ENCODE measurements at regions not wholly inside any gene's neighbourhood (a gene's known extent, or its start where the extent isn't known, plus 50 kb on each side); places are given as distances from the start of the nearest gene placed in this dataset.

DNA sequence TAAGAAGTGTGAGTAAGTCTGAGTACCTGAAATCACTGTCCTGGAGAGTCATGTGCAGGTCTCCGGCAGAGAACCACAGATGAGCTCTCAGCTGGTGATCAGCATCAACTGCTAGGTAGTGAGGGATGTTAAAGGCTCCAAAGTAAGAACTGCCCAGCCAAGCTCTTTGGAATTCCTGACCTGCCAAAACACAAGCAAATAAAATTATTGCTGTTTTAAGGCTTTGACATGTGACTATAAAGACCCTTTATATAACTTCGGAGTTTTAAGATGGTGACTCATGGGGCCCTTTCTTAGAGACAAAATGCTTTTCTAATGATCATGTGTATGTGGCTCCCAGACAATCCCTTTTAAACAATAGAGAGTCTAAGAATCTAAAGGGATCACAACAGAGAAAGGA is 855.7 kb downstream of the TRIB2 start:
- ATAC-seq (no peak), FAIRE-seq (no peak), DNase-seq (ENCODE audit: extremely low read depth in 1 of 4, low spot score in 3 of 4) (no peak)
- BruUV-seq (replicated peaks): no TSS peak
- H2AFZ ChIP-seq (ENCODE audit: low read depth, low read length): no peak overlapping the region
- no peaks in the 10 kb centered on the region for H4K20me1 ChIP-seq (replicated peaks; ENCODE audit: control insufficient read depth, insufficient read depth, low read length)
- H3K4me2 ChIP-seq (ENCODE audit: insufficient read depth, low read length): no peak overlapping the region
- H3K27me3 ChIP-seq (ENCODE audit: control insufficient read depth in 2 of 2, insufficient read depth in 2 of 2, low read length in 2 of 2): no peaks in the 10 kb centered on the region
- no peak overlapping the region for H3K9ac ChIP-seq (ENCODE audit: insufficient read depth in 1 of 2, low read depth in 2 of 2, low read length in 2 of 2)
- TF ChIP-seq CBX8 (IDR thresholded peaks at IDR 0.05; ENCODE audit: borderline replicate concordance, extremely low read depth, low read depth, low read length, poor library complexity, severe bottlenecking): no peak
- no peak for TF ChIP-seq CEBPB (tag; IDR thresholded peaks at IDR 0.05)
- TF ChIP-seq ZSCAN29 (IDR thresholded peaks at IDR 0.05): no peak
- TF ChIP-seq GABPB1 (CRISPR knock-in tag; IDR thresholded peaks at IDR 0.05): no peak
- TF ChIP-seq TRIM28 (IDR thresholded peaks at IDR 0.05): no peak
- TF ChIP-seq, protein P1, sequence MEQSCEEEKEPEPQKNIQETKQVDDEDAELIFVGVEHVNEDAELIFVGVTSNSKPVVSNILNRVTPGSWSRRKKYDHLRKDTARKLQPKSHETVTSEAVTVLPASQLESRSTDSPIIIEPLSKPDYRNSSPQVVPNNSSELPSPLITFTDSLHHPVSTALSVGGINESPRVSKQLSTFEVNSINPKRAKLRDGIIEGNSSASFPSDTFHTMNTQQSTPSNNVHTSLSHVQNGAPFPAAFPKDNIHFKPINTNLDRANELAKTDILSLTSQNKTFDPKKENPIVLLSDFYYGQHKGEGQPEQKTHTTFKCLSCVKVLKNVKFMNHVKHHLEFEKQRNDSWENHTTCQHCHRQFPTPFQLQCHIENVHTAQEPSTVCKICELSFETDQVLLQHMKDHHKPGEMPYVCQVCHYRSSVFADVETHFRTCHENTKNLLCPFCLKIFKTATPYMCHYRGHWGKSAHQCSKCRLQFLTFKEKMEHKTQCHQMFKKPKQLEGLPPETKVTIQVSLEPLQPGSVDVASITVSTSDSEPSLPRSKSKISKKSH (CRISPR knock-in tag; IDR thresholded peaks at IDR 0.05): no peak
- POLR2A ChIA-PET: no interaction called here
- no peaks in the 10 kb centered on the region for H3K9me3 ChIP-seq (replicated peaks; ENCODE audit: control insufficient read depth, insufficient read depth, low read depth, low read length)
- no peaks in the 10 kb centered on the region for H3K4me1 ChIP-seq (replicated peaks in 1 of 2; ENCODE audit: control insufficient read depth in 2 of 2, insufficient read depth in 2 of 2, low read length in 2 of 2)
- CTCF ChIA-PET (ENCODE audit: low intra/inter-chr PET ratio): no interaction called here
- intact Hi-C loops (cut with micrococcal nuclease): no loop called here
- no peaks in the 10 kb centered on the region for H3K36me3 ChIP-seq (ENCODE audit: control insufficient read depth, insufficient read depth, low read length)
- in situ Hi-C loops (cut with MboI): no loop called here
- H3K9me1 ChIP-seq (ENCODE audit: control insufficient read depth, insufficient read depth, low read length): no peaks in the 10 kb centered on the region
- H3K27ac ChIP-seq (ENCODE audit: extremely low read depth, low read depth, low read length): no peak overlapping the region
- no peaks in the 10 kb centered on the region for H3K79me2 ChIP-seq (ENCODE audit: control insufficient read depth, insufficient read depth, low read length)
- no peak overlapping the region for H3K4me3 ChIP-seq
- WGBS (ENCODE audit: insufficient coverage, low coverage, missing lambda C conversion rate): 0% methylated on average over 2 of the region's 2 CpGs

DNA sequence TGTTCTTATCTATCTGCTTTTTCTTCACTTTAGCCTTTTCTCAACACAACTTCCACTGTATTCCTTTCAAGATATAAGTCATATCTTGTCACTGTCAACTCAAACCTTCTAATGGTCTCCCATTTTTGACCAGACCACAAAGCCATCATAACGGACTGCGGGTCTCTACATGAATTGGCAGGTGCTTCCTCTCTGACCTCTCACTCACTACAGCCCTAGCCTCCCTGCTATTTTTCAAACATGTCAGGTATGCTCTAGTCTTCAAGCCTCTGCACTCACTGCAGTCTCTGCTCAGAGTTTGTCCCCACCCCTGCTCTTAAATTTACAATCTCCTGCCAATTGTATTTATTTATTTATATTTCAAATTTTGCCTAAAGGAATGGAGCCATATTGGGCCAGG is 858.1 kb downstream of the TRIB2 start:
- no peaks in the 10 kb centered on the region for H3K79me2 ChIP-seq (ENCODE audit: control insufficient read depth, insufficient read depth, low read length)
- no peaks in the 10 kb centered on the region for H3K4me1 ChIP-seq (replicated peaks in 1 of 2; ENCODE audit: control insufficient read depth in 2 of 2, insufficient read depth in 2 of 2, low read length in 2 of 2)
- H3K4me3 ChIP-seq: no peak overlapping the region
- no peak for ATAC-seq
- no peaks in the 10 kb centered on the region for H3K9me1 ChIP-seq (ENCODE audit: control insufficient read depth, insufficient read depth, low read length)
- H3K27me3 ChIP-seq (ENCODE audit: control insufficient read depth in 2 of 2, insufficient read depth in 2 of 2, low read length in 2 of 2): no peaks in the 10 kb centered on the region
- intact Hi-C loops (cut with micrococcal nuclease): no loop called here
- H3K4me2 ChIP-seq (ENCODE audit: insufficient read depth, low read length): no peak overlapping the region
- H2AFZ ChIP-seq (ENCODE audit: low read depth, low read length): no peak overlapping the region
- H4K20me1 ChIP-seq (replicated peaks; ENCODE audit: control insufficient read depth, insufficient read depth, low read length): no peaks in the 10 kb centered on the region
- BruUV-seq (replicated peaks): no TSS peak
- FAIRE-seq: no peak
- H3K36me3 ChIP-seq (ENCODE audit: control insufficient read depth, insufficient read depth, low read length): no peaks in the 10 kb centered on the region
- CTCF ChIA-PET (ENCODE audit: low intra/inter-chr PET ratio): no interaction called here
- no peak for DNase-seq (ENCODE audit: extremely low read depth in 1 of 4, low spot score in 3 of 4)
- no peaks in the 10 kb centered on the region; the same call in 1 of the 2 replicates for H3K9me3 ChIP-seq (replicated peaks; ENCODE audit: control insufficient read depth, insufficient read depth, low read depth, low read length)
- 0% methylated on average over 2 of the region's 2 CpGs for WGBS (ENCODE audit: insufficient coverage, low coverage, missing lambda C conversion rate)
- H3K9ac ChIP-seq (ENCODE audit: insufficient read depth in 1 of 2, low read depth in 2 of 2, low read length in 2 of 2): no peak overlapping the region
- POLR2A ChIA-PET: no interaction called here
- in situ Hi-C loops (cut with MboI): no loop called here
- no peak overlapping the region for H3K27ac ChIP-seq (ENCODE audit: extremely low read depth, low read depth, low read length)
- TF ChIP-seq RBM34 (IDR thresholded peaks at IDR 0.05; ENCODE audit: borderline replicate concordance, insufficient read depth, low read length): no peak
- TF ChIP-seq, protein P2, sequence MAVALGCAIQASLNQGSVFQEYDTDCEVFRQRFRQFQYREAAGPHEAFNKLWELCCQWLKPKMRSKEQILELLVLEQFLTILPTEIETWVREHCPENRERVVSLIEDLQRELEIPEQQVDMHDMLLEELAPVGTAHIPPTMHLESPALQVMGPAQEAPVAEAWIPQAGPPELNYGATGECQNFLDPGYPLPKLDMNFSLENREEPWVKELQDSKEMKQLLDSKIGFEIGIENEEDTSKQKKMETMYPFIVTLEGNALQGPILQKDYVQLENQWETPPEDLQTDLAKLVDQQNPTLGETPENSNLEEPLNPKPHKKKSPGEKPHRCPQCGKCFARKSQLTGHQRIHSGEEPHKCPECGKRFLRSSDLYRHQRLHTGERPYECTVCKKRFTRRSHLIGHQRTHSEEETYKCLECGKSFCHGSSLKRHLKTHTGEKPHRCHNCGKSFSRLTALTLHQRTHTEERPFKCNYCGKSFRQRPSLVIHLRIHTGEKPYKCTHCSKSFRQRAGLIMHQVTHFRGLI (CRISPR knock-in tag; IDR thresholded peaks at IDR 0.05): no peak
- TF ChIP-seq SOX6 (IDR thresholded peaks at IDR 0.05): no peak
- TF ChIP-seq, protein P3, sequence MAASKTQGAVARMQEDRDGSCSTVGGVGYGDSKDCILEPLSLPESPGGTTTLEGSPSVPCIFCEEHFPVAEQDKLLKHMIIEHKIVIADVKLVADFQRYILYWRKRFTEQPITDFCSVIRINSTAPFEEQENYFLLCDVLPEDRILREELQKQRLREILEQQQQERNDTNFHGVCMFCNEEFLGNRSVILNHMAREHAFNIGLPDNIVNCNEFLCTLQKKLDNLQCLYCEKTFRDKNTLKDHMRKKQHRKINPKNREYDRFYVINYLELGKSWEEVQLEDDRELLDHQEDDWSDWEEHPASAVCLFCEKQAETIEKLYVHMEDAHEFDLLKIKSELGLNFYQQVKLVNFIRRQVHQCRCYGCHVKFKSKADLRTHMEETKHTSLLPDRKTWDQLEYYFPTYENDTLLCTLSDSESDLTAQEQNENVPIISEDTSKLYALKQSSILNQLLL (CRISPR knock-in tag; IDR thresholded peaks at IDR 0.05; ENCODE audit: borderline replicate concordance): no peak
- no peak for TF ChIP-seq ZNF431 (CRISPR knock-in tag; IDR thresholded peaks at IDR 0.05)
- TF ChIP-seq ZBTB7A (IDR thresholded peaks at IDR 0.05; ENCODE audit: borderline replicate concordance, control insufficient read depth, low read depth, low read length): no peak
- no peak for TF ChIP-seq ZNF263 (CRISPR knock-in tag; IDR thresholded peaks at IDR 0.05; ENCODE audit: borderline replicate concordance)
- no peak for TF ChIP-seq ZNF41 (CRISPR knock-in tag; conservative IDR thresholded peaks at IDR 0.05)
